Inflammatory macrophage (primary cell): ENCODE measurements at regions not wholly inside any gene's neighbourhood (a gene's known extent, or its start where the extent isn't known, plus 50 kb on each side); places are given as distances from the start of the nearest gene placed in this dataset.
"Not testable (repeated sequence)": the region's sequence is repeated elsewhere in the genome, so short reads cannot be mapped to it uniquely, and the experiment has no call there.

Experiments
- DNase-seq, 2 donors: peaks; one replicate each; pipeline ENCODE4 v3.0.0-alpha.2; 2020 to 2022

DNA sequence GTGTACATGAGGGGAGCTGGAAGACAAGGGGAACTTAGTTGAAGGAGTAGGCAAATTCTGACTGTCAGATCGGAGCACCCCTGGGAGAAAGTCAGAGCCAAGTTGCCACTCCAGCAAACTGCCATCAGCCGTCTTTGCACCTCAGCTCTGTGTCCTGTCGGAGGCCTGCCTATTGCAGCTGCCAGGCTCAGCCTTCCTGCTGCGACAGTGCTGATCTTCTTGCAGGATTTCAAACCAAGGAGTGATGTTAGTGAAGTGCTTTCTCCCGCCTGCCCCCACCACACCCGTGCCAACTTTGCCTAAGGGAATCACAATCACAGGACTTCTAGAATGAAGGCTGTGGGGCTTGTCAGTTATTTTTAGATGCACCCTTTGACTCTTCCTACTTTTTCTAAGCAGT is 185.3 kb downstream of the KIT start:
- DNase-seq: no peak

DNA sequence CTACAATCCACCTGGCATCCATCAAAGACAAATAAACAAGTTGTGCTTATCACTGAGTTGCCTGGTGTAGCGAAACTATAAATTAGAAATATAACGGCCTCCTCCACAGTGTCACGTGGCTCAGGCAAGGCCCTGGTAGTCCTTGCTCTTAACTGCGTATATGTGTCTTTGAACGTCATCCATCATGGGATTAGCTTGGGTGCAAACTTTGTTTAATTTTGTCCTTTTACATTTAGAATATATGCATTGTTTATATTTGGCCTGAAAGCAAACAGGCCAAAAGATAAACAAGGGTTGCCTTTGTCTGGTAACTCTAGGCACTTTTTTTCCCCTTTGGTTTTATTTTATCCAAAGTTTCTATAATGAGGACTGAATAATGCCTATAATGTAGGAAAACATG is 184.9 kb downstream of the KIT start:
- DNase-seq: no peak

DNA sequence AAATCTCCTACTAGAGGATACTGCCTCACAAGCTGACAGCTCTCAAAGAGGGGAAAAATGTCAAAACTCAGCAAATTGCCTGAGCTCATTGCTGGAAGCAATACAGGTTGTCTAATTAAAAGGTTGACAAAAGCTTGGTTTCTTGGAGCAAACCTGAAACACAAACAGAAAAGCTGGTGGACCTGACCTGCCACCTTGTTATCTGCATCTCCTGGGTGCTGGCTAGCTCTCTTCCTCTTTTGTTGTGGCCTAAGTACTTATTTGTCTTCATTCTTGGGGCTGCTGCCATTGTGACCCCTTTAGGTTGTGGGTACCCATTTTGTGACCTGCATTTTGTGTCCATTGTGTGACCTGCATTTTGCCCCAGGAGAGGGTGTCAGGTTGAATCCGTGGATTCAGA is 184.5 kb downstream of the KIT start:
- DNase-seq: no peak

DNA sequence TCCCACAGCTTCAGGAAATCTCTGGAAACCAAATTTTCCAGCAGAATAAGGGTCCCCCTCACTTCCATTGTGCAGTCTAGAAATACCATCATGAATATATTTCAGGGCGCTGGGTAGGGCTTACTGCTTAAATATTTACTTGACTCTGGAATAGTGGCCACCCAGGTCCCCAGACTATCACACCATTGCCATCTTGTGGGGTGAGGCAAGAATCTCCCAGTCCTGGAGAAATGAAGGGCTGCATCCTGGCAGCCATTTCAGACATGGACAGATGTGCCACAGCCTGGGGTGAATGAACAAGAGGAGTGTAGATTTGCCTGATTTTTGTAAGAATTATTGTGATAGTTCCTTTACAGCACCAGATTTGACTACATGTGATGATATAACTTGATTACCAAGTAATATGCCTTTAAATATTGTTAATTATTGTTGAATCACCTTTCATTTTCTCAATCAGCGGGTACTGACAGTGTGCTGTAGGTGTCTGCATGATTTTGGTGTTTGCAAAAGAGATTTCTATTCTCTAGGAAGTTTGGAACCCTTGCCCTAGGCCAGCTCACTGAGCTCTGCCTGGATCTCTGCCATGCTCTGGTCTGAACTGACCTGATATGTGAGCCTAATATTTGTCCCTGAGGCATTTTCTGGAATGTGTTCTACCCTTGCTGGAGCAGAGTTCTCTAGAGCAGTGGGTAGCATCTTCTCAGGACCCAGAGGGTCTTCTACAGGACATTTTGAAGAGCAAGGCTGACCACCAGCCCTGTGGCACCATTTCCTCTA is 183.4 kb downstream of the KIT start:
- DNase-seq: no peak

DNA sequence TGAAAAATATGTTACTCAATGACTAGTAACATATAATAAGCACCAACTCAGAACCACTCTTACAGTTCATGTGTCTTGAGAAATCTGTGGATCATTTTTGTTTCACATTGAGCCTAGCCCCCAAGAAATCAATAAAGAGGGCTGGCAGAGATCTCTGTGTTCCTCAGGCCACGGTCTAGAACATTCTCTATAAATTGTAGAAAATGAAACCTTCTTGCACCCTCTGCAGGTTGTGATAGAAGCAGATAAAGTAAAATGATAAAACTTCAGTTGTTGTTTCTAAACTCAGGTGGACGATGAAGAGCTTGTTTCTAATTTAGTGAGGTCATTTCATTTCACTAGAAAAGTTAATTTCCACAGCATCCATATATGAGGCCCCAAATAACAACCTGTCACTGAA is 182.7 kb downstream of the KIT start:
- no peak for DNase-seq

DNA sequence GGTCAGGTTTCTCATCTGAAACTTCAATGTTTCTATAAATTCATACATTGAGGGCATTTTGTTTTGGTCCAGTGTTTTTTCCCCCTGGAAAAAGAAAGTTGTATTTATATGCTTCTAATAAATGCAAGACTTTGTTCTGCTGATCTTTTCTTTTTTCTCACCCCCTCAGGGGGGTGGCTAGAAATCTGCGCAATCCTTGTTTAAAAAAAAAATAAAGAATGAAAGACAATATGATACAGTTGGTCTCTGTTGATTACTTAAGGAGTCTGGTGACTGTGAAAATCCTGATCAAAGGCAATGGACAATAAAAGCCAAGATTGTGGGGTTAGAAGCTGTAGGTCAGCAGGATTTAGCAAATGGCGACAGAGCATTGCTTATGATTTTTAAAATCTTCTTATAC is 180.5 kb downstream of the KIT start:
- DNase-seq: no peak

DNA sequence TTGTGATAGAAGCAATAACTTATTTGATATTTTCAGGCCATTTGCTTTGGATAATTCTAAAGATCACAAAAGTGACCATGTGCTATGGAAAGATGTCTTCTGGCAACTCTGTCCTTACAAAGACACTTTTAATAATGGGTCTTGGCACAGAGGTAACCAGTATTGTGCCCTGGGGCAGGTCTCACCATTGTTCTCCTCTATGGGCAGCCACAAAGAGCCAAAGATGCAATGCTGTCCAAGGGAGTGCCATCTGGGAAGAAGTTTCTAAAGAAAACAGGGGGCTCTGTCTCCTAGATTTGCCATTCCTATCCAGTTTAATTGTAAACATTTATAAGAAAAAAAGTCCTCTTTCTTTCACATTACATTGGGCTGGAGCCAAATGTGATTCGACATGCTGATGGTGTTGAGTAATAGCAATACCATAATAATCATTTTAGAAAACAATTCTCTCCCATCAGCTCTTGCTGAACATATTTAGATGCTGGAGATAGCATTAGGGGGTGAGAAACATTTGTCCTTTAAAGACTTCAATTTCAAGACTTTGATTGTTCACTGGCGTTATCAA is 179.9 kb downstream of the KIT start:
- no peak for DNase-seq

DNA sequence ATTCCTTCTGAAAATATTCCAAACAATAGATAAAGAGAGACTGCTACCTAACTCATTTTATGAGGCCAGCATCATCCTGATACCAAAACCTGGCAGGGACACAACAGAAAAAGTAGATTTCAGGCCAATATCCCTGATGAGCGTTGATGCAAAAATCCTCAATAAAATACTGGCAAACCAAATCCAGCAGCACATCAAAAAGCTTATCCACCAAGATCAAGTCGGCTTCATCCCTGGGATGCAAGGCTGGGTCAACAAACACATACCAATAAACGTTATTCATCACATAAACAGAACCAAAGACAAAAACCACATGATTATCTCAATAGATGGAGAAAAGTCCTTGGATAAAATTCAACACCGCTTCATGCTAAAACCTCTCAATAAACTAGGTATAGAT is 170.6 kb downstream of the KIT start:
- DNase-seq: not testable (repeated sequence)

DNA sequence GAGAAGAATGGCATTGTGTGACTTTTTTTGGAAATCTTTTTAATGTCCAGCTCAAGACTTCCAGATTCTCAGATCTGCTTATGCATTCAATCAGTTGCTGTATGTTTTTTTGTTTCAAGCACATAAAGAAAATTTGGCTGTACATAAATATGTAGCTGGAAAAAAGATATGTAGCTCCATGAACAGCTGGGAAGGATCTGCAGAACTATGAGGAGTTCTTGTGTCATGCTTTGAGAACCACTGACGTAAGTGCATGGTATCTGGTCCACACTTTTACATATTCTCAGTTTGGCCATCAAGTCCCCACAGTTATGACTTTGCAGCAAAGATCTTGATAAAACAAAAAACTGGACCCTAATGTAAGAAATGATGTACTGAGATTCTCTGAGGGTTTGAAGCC is 165.9 kb downstream of the KIT start:
- DNase-seq: no peak

DNA sequence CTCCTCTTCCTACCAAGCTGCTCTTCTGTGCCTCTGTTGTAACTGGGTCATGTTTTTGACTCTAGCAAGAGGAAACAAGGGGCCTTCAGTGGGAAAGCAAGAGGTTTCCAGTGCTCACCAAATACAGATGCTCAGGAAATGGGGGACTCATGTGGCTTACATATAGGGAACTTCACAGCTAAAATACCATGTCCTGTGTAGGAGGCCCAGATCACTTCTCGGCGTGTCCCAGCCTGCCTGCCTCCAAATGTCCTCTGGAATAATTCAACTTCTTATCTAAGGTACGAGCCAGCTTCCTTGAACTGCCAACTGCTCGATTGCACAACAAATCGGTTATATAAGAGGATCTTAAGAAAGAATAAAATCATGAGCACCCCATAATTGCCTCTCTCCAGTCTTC is 161.3 kb downstream of the KIT start:
- peak in 1 of 2 donors; percentile 5 for DNase-seq

DNA sequence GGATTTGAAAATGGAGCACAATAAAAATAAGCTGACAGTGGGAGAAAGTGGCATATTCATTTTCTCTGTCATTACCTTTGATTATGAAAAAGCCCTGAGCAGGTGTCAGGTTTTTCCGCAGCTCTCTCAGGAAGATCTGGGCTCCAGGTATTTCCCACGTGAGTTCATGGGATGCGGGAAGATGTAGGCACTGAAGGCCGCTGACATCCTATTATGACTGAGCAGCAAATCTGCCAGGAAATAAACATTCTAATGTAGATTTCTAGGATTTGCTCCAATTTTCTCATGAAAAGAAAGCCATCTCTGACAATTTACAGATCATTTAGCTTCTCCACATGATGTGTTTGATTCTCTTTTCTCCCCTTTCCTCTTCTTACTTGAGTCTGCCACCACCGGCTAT is 160.7 kb downstream of the KIT start:
- DNase-seq: no peak

DNA sequence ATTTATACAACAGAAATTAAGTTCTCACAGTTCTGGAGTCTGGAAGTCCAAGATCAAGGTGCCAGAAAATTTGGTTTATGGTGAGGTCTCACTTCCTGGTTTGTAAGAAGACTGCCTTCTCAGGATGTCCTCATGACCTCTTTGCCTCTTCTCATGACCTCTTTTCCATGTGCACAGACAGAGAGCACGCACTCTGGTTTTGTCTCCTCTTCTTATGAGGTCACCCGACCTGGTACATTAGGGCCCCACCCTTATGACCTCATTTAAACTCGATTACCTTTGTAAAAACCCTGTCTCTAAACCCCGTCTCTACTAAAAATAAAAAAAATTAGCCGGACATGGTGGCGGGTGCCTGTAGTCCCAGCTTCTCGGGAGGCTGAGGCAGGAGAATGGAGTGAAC is 155.9 kb downstream of the KIT start:
- no peak for DNase-seq

DNA sequence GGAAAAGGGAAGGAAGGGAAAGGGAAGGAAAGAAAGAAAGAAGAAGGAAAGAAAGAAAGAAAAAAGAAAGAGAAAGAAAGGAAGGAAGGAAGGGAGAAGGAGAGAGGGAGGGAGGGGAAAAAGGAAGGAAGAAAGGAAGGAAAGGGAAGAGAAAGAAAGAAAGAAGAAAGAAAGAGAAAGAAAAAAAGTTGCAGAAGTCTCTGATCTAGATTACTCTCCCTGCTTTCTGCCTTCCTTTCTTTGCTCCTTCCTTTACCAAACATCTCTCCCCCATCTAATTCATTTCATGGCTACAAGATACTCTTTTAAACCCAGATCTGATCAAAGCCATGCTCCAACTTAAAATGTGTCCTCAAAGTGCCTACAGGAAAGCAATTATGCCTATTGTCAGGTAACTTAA is 148.6 kb downstream of the KIT start:
- no peak for DNase-seq

DNA sequence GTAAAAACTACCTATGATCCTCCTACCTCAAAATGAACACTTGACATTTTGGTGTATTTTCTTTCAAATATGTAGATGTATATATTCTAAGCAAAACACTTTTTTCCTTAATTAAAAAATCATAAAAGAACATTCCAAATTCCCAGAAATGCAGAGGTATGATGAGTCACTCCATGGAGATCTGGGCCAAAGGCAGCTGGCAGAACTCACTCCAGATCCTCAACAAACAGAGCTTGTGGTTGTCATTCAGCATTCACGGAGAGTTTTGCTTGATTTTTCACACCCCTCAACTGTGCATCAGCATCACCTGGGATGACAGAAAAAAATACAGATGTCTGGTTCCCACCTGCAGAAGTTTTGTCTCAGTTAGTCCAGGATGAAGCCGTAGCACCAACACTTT is 144.6 kb downstream of the KIT start:
- no peak for DNase-seq

DNA sequence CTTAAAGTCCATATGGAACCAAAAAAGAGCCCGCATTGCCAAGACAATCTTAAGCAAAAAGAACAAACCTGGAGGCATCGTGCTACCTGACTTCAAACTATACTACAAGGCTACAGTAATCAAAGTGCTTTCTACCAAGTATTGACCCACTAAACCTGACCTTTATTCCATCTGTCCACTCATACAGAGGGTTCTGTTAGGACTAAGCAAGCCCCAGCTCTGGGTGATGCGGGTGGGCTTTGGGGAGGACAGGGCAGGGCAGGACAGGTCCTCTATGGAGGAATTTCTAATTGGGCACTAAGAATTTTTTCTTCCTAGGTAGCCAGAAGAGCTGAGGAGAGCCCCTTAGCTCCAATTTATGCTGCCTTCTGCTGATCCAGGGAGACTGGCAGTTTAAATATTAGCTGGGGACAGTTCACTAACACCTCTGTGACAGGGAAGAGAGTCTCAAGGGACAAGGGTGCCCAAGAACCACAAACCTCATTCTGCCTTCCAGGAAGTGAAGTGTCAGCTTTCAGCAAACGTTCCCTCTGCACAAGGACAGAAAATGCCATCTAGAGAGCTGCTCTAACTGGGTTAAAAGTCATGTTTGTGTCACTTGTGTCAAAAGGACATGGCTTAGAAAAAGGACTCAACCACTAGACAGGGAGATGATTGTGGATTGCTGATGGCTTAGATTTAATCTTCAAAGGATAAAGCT is 143.2 kb downstream of the KIT start:
- no peak for DNase-seq

DNA sequence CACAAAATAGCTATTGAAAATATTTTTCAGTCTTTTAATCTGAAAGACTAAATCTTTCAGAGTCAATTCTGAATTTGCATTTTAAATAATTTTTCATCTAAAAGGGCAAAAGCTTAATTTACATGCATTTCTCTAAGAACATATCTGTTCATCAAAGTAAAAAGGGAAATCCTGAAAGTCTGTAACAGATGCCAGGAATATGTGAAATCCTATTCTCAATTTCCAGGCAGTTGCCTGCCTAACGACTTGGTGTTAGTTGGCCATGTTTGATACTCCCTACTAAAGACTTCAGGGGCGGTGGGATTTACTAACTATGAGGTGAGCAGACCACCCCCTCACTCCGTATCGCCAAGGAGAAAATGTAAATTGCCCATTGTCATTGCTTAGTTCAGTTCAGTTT is 136.8 kb downstream of the KIT start:
- no peak for DNase-seq

DNA sequence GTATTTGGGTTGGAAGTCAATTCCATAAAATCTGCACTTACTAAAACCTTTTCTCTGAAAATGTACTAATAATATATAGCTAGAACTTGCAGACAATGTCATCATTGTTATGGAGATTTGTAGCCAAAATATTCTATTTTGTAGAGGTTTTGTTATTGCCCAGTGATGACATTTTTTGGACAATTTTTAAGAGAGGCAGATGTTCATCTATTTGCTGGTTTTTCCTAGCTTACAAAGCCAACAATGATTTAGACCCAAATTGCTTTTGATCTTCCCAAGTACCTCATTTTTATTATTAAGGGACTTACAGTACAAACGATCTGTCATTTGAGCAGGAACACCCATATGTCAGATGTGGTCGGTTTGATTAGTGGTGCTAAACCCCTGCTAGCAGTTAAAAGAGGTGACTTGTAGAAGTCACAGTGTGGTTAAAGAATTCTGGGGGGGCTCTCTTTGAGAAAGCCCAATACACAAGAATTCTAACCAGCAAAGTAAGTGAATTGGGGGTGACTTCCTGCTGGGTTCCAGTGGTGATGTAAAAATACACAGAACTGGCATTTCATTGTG is 136.2 kb downstream of the KIT start:
- no peak for DNase-seq
